ENCODE measurements at regions not wholly inside any gene's neighbourhood (a gene's known extent, or its start where the extent isn't known, plus 50 kb on each side); places are given as distances from the start of the nearest gene placed in this dataset.

DNA sequence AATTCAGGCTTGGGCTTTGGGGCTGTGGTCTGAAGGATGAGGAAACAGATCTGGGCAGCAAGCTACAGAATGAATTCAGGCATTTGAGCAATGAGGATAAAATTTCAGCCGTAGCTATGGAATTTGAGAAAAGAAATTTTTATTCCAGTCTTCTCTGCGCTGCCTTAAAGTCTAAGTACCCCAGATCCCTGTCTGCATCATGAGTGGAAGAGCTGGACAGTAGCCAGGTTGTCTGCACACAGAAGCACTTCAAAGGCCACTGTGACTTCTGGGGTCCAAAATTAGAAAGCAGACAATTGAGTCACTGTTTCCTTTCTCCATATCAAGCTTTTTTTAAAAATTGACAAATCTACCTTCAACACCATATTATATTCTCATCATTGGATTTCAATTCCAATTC lies 787.6 kb upstream of the GCFC2 start:
- Histone ChIP-seq H3K27me3 (no peaks in the 10 kb centered on the region), H3K27ac (no peak overlapping the region), H3K9me3 (no peaks in the 10 kb centered on the region), H3K36me3 (no peaks in the 10 kb centered on the region), H3K4me3 (no peak overlapping the region), H3K4me1 (no peaks in the 10 kb centered on the region)
- intact Hi-C loops (cut with DNase I): no loop called here
- no peak for DNase-seq (ENCODE audit: low spot score in 2 of 2)
- TF ChIP-seq, protein P1, sequence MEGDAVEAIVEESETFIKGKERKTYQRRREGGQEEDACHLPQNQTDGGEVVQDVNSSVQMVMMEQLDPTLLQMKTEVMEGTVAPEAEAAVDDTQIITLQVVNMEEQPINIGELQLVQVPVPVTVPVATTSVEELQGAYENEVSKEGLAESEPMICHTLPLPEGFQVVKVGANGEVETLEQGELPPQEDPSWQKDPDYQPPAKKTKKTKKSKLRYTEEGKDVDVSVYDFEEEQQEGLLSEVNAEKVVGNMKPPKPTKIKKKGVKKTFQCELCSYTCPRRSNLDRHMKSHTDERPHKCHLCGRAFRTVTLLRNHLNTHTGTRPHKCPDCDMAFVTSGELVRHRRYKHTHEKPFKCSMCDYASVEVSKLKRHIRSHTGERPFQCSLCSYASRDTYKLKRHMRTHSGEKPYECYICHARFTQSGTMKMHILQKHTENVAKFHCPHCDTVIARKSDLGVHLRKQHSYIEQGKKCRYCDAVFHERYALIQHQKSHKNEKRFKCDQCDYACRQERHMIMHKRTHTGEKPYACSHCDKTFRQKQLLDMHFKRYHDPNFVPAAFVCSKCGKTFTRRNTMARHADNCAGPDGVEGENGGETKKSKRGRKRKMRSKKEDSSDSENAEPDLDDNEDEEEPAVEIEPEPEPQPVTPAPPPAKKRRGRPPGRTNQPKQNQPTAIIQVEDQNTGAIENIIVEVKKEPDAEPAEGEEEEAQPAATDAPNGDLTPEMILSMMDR (IDR thresholded peaks at IDR 0.05): no peak

DNA sequence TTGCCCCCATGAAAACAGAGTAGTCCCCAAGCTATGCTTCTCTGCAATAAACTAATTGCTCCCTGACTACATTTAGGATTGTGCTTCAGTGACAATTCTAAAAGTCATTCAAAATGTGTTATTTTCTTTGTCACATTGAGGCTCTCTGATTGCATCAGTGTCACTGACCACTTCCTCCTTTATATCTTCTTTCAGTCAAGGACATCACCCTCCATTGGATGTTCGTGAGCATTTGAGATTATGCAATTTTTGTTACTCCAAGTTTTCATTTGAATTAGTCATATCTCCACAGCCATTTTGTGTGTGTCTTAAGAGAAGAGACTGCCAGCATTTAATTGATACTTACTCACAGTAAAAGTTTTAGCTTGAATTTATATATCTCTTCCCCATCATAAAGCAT lies 780.8 kb upstream of the GCFC2 start:
- Histone ChIP-seq H3K36me3 (no peaks in the 10 kb centered on the region), H3K27ac (no peak overlapping the region), H3K9me3 (no peaks in the 10 kb centered on the region), H3K4me1 (no peaks in the 10 kb centered on the region), H3K4me3 (no peak overlapping the region), H3K27me3 (no peaks in the 10 kb centered on the region)
- TF ChIP-seq, protein P1 (IDR thresholded peaks at IDR 0.05): no peak
- no peak for DNase-seq (ENCODE audit: low spot score in 2 of 2)
- intact Hi-C loops (cut with DNase I): no loop called here

DNA sequence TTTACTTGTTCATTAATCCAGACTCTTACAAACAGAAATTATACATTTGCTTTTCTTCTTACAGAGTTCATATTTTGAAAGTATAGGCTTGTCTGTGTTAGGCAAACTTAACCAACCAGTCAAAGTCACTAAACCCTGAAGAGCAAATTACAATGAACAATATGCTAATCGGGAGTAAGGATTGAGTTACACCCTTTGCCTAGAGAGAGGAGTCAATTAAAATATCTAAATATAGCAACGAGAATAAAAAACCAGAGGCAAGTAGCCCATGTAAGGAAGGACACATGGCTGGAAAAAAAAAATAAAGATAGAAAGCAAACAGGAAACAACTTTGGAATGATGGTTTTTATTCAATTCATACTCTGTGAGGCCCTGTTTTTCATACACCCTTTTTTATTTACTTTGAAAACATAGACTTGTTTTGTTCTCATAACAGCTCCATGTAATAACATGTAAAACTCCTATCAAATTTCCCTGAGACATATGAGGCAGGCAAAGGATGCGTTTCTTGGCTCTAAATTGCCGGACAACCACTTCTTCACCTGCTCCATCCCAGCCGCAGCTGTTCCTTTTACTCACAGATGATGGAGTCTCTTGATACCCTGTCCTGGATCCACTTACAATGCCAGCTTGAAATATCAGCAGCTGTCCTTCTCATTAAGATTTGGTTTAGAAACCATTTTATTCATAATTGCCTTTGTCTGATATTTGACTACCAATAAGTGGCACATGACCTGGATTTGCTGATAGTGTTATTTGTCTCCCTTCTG lies 767.7 kb upstream of the GCFC2 start:
- no peaks in the 10 kb centered on the region for H3K27me3 ChIP-seq
- no peak for DNase-seq (ENCODE audit: low spot score in 2 of 2)
- intact Hi-C loops (cut with DNase I): no loop called here
- H3K4me1 ChIP-seq: no peaks in the 10 kb centered on the region
- H3K9me3 ChIP-seq: no peaks in the 10 kb centered on the region
- H3K4me3 ChIP-seq: no peak overlapping the region
- TF ChIP-seq, protein P1 (IDR thresholded peaks at IDR 0.05): no peak
- H3K36me3 ChIP-seq: no peaks in the 10 kb centered on the region
- no peak overlapping the region for H3K27ac ChIP-seq

DNA sequence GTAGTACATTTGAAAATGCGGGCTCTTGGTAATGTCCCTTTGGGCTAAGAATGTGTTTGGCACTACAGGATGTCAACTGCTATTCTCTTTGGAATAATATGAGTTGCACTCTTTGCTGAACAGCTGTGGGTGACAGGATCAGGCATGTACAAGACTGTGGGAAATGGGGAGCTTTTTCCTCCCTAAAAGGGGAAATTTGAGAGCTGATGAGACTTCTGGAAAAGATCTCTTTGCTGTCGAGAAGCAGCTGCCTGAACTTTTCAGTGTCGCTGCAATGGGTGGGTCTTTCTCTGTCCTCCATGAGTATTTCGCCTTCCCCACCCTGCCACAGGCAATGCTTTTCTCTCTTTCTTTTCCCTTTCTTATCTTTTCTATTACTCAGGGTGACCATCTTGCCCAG lies 762.2 kb upstream of the GCFC2 start:
- Histone ChIP-seq H3K27me3 (no peaks in the 10 kb centered on the region), H3K27ac (no peak overlapping the region), H3K4me3 (no peak overlapping the region), H3K9me3 (no peaks in the 10 kb centered on the region), H3K4me1 (no peaks in the 10 kb centered on the region), H3K36me3 (no peaks in the 10 kb centered on the region)
- TF ChIP-seq, protein P1 (IDR thresholded peaks at IDR 0.05): no peak
- DNase-seq (ENCODE audit: low spot score in 2 of 2): no peak
- intact Hi-C loops (cut with DNase I): no loop called here

DNA sequence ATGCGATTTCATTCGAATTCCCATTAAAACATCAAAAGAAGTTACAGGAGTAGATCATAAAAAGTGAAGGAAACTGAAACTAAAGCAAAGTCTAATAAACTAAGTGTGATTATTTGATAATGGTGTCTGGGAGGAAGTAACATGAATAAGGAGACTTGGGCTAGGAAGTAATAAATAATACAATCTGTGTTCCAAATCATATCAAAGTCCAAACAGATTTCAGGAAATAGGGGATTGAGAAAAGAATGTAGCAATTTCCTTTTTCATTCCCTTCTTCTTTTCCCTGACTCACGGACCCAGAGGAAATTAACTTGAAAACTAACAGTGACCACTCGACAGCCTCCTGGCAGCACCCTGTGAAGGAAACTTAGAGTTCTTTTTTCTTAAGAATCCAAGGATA lies 758.4 kb upstream of the GCFC2 start:
- H3K9me3 ChIP-seq: no peaks in the 10 kb centered on the region
- H3K4me1 ChIP-seq: no peaks in the 10 kb centered on the region
- no peak for DNase-seq (ENCODE audit: low spot score in 2 of 2)
- intact Hi-C loops (cut with DNase I): no loop called here
- no peak overlapping the region for H3K4me3 ChIP-seq
- H3K36me3 ChIP-seq: no peaks in the 10 kb centered on the region
- no peak overlapping the region for H3K27ac ChIP-seq
- TF ChIP-seq, protein P1 (IDR thresholded peaks at IDR 0.05): no peak
- no peaks in the 10 kb centered on the region for H3K27me3 ChIP-seq

DNA sequence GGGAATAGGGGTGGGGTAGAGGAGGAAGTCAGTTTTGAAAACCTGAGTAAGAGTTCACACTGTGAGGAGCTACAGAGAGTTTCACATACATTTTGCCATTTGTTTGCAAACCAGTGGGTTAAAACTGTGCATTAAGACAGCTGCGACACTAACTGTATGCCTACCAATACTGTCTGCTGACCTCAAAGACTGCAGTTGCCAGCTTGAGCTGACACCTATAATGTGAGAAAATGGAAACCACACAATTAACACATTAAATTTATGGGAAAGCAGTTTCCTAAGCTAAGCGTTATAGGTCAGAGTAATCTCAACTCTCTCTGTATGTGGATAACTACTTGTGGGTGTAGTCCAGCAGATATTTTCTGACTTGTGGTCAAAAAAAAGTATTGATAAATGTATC lies 756.6 kb upstream of the GCFC2 start:
- Histone ChIP-seq H3K27me3 (no peaks in the 10 kb centered on the region), H3K27ac (no peak overlapping the region), H3K9me3 (no peaks in the 10 kb centered on the region), H3K4me3 (no peak overlapping the region), H3K36me3 (no peaks in the 10 kb centered on the region), H3K4me1 (no peaks in the 10 kb centered on the region)
- intact Hi-C loops (cut with DNase I): no loop called here
- no peak for DNase-seq (ENCODE audit: low spot score in 2 of 2)
- TF ChIP-seq, protein P1 (IDR thresholded peaks at IDR 0.05): no peak

All from ascending aorta (tissue), 2 donors.